Suprapubic skin (tissue), 4 donors: ENCODE measurements at regions not wholly inside any gene's neighbourhood (a gene's known extent, or its start where the extent isn't known, plus 50 kb on each side); places are given as distances from the start of the nearest gene placed in this dataset.

Source experiments
- CTCF ChIP-seq, 2 donors: fragments of 200-600 bp in 1 of 2; fragments of 450-650 bp in 1 of 2; sonication (generic) in 1 of 2; IDR thresholded peaks; one replicate each; pipeline ENCODE4 v1.5.1; 2016 to 2019; ENCODE audit warnings: antibody characterized with exemption in 2 of 2, mild to moderate bottlenecking in 1 of 2, moderate library complexity in 1 of 2
- EP300 ChIP-seq: sonication (generic); formaldehyde crosslinking; IDR thresholded peaks from one replicate; pipeline ENCODE4 v1.6.1; 2017; ENCODE audit warnings: antibody characterized with exemption
- POLR2AphosphoS5 ChIP-seq, 3 donors: sonication (generic); formaldehyde crosslinking; IDR thresholded peaks; one replicate each; pipeline ENCODE4 v1.6.1; 2017; ENCODE audit warnings: antibody characterized with exemption in 3 of 3

- TF ChIP-seq CTCF (IDR thresholded peaks at IDR 0.05) (no peak), EP300 (no peak), POLR2AphosphoS5 (IDR thresholded peaks at IDR 0.05) (no peak)
Measured at GRCh38 chr14:48193893-48194292, 518.5 kb upstream of the MDGA2 start.
